Left ventricle myocardium superior (tissue), 1 donor: ENCODE measurements at regions not wholly inside any gene's neighbourhood (a gene's known extent, or its start where the extent isn't known, plus 50 kb on each side); places are given as distances from the start of the nearest gene placed in this dataset.

Experiments used
- ATAC-seq: fragments of 200-7000 bp; cut with Tn5 transposase; one replicate; pipeline ENCODE4 v1.9.1; 2020; ENCODE audit warnings: mild to moderate bottlenecking, moderate library complexity
- DNase-seq: peaks from one replicate; pipeline ENCODE4 v3.0.0-alpha.2; 2020
- intact Hi-C: fragments of 100-400 bp; cut with micrococcal nuclease; formaldehyde crosslinking; loops from one replicate; pipeline ENCODE4 v1.11.0; 2022
- donor health status: DM: no; HTN: yes; CAD: no; lungs with severe emphysema.

GRCh38 chr13:48181482-48182145, 51.4 kb upstream of the ITM2B start:
- ATAC-seq (no peak), DNase-seq (no peak)
- intact Hi-C loops: no loop called here

DNA sequence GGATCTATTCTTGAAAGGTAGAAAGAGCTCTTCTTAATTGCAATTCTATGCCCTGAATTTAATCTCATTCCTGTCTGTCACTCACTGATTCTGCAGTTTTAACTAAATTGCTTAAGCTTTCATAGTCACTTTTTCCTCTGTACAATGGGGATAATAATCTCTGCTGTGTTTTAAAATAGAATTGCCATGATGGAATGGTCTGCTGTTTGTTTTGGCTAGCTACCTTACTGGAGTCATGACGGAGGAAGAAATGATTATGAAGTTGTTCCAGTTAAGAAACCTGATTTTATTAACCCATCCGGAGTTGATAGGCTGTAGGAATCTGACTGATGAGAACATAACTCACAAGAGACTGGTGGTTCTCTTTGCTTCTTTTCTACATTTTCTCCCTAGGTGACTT, 54.9 kb upstream of the ITM2B start:
- ATAC-seq (no peak), DNase-seq (no peak)
- intact Hi-C loops: no loop called here

GRCh38 chr13:48176781-48177180, 56.2 kb upstream of the ITM2B start:
- no peak for DNase-seq
- intact Hi-C loops: no loop called here
- no peak for ATAC-seq

DNA sequence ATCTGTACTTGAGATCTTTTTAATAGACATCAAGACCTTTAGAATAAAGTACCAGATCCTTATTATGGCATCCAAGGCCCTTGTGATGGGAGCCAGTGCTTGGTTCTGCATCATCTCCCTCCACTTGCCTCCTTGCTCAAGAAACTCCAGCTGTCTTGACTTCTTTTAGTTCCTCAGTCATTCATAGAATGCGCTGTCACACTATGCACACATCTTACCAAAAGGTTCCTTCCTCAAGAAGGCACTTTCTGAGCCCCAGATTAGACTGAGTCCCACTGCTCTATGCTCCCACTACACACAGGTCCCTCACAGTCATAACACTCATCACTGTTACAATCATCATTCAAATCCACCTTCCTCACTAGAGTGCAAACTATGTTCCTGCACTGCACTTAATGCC, 57.8 kb upstream of the ITM2B start:
- intact Hi-C loops: no loop called here
- no peak for DNase-seq
- no peak for ATAC-seq

DNA sequence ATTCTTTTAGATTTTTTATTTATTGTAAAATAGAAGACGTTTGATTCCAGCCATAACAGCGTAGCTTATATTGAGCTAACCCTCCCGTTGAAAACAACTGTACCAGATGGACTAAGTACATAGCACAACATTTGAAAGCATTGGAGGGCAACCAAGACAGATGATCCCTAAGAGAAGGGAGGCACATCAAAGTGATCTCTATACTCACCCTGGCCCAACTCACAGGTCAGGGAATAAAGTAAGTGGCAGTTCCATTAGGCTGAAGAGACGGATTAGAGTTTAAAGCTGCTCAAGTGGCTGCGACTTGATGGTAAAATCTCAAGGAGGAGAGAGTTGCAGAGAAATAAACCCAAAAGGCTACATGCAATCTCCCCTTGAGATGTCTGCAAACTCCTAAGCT, 65.1 kb upstream of the ITM2B start:
- intact Hi-C loops: no loop called here
- ATAC-seq (no peak), DNase-seq (no peak)

- DNase-seq (no peak), ATAC-seq (no peak)
- intact Hi-C loops: no loop called here
These were observed 67.3 kb upstream of the ITM2B start for GRCh38 chr13:48165727-48166126.

DNA sequence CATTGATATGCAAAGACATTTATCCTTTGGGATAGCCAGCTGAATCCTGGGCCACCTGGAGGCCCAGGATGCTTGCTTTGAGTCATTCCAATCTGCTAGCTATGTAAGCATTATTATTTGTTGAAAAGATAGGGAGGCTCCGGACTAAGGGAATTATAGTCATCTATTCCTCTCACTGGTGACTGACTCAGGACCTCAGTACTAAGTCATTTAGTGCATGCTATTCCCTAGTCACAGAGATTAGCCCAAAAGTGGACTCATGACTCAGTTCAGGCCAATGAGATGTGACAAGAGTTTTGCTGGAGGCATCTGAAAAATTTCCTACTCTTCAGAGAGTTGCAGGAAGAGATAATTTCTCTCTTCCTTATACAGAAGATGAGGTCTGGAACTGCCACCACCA, 67.9 kb upstream of the ITM2B start:
- ATAC-seq (no peak), DNase-seq (no peak)
- intact Hi-C loops: no loop called here

GRCh38 chr13:48163061-48163460, 68.2 kb upstream of the MED4 start:
- intact Hi-C loops: no loop called here
- no peak for ATAC-seq
- no peak for DNase-seq

GRCh38 chr13:48162217-48162616, 67.3 kb upstream of the MED4 start:
- intact Hi-C loops: no loop called here
- DNase-seq (no peak), ATAC-seq (no peak)

DNA sequence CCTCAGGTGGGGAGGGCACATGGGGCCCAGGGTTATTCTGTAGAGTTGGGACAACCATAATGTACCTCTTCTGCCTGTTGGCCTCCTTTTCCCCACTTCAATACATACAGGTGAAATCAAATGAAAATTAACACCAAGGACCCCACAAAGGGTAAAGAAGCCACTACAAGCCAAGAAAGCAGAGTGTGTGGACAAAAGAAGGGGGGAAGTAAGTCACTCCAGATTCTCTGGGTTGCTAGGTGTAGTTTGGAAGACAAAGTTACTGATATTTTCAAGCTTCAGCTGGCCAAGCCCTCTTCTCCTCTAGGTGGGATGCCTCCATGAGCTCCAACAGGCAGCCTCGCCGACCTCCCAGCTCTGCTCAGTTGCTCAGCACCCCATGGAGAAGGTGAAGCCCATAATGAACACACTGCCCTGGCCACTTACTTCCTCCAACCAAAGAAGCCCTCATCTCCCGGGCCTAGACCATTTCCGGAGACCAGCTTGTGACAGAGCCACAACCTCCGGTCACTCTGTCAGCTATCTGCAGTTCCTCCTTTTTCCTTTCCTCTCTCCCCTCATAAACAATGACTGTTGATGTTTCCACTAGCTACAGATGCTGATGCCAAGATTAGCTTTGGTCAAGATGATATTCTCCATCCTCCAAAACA, 66.8 kb upstream of the MED4 start:
- peak; percentile 81 for ATAC-seq
- DNase-seq: peak; percentile 53
- intact Hi-C loops: no loop called here

DNA sequence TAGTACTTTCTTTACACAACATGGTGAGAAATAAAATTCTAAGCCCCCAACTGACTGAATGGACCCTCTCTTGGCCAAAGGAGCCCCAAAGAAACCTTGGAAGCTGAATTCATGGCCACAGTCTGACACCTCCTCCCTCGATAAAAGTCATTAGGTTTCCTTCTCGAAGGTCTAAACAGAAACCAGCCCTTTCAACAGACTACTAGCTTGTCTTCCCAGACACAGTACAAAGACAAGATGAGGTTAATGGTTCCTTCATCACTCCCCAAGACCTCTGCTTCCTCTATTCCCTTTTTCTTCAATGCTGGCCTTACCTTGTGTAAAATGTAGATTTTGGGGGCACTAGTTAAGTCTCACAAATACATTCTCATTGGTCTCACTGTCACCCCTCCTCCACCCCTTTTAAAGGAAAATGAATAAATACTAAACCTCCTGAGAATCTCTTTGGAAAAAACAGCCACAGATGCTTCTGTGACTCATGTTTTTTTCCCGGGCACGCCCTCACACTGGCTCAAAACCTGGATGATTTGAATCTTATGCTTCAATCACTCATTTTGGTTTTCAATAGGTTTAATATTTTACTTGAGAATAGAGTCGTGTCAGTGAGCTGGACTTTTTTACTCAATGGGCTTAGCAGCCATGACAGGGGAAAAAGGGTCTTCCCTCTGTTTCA, 65.8 kb upstream of the MED4 start:
- DNase-seq (peak; percentile 38), ATAC-seq (peak; percentile 70)
- intact Hi-C loops: no loop called here

GRCh38 chr13:48159826-48160225, 64.9 kb upstream of the MED4 start:
- no peak for DNase-seq
- intact Hi-C loops: no loop called here
- ATAC-seq: no peak

GRCh38 chr13:48159401-48159800, 64.5 kb upstream of the MED4 start:
- ATAC-seq (no peak), DNase-seq (no peak)
- intact Hi-C loops: no loop called here

- no peak for ATAC-seq
These were observed 64.0 kb upstream of the MED4 start for GRCh38 chr13:48158915-48159314.

GRCh38 chr13:48158290-48158689, 63.4 kb upstream of the MED4 start:
- ATAC-seq (no peak), DNase-seq (no peak)
- intact Hi-C loops: no loop called here

More at GRCh38 chr13:48158915-48159314, 64.0 kb upstream of the MED4 start:
- intact Hi-C loops: no loop called here
- DNase-seq: no peak

GRCh38 chr13:48156466-48156865, 61.6 kb upstream of the MED4 start:
- intact Hi-C loops: no loop called here
- peak; percentile 33 for ATAC-seq
- DNase-seq: peak; percentile 35

DNA sequence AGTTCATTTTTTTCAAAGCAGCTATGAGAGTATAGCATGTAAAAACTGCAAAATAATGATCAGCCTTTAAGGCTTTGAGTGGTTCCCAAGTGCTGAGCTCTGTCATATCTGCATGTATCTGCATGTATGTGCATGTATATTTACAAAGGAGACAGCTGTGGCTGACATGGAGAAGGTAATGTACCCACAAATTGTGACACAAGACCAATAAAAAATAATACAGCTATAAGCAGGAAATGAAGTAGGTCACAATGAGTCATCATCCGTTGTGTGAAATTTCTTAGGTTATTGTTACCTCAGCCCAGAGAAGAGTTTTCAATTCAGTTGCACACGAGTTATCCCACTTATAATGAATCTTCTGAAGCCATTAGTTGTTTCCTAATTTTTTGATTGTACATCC, 60.9 kb upstream of the MED4 start:
- intact Hi-C loops: no loop called here
- no peak for DNase-seq

GRCh38 chr13:48154671-48155070, 59.8 kb upstream of the MED4 start:
- no peak for DNase-seq
- intact Hi-C loops: no loop called here
- no peak for ATAC-seq

More for the DNA sequence above, 60.9 kb upstream of the MED4 start:
- ATAC-seq: peak; percentile 47

DNA sequence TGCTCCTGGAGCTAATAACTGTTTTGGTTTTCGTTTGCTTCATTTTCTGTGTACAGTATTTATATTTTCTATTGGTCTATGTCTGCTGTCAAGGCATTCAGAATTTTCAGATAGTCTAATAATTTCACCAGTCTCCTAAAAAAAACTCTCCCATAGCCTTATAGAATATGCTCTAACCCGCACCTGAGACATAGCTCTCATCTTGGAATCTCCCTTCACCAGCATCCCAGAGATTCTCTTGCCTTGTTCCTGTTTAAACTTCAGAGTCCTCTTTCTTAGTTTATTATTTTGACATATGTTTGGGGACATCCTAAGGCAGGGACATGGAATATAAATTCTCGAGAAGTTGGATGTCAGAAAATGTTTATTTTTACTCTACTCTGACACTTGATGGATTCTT, 58.3 kb upstream of the MED4 start:
- DNase-seq (no peak), ATAC-seq (no peak)
- intact Hi-C loops: no loop called here

- ATAC-seq (no peak), DNase-seq (no peak)
- intact Hi-C loops: no loop called here
These were observed 56.7 kb upstream of the MED4 start for GRCh38 chr13:48151363-48152161.
